ENCODE measurements at regions not wholly inside any gene's neighbourhood (a gene's known extent, or its start where the extent isn't known, plus 50 kb on each side); places are given as distances from the start of the nearest gene placed in this dataset.
"Not testable (repeated sequence)": the region's sequence is repeated elsewhere in the genome, so short reads cannot be mapped to it uniquely, and the experiment has no call there.

GRCh38 chr1:4135853-4136252 lies 235.8 kb upstream of the C1orf174 start:
- H3K36me3 Mint-ChIP-seq (ENCODE audit: insufficient read depth); H3K9me3 Mint-ChIP-seq; ATAC-seq; DNase-seq; H3K4me1 Mint-ChIP-seq (ENCODE audit: low read depth); H3K4me3 Mint-ChIP-seq: not testable (repeated sequence)
- peaks cover 14% of the 10 kb centered on the region for H3K27me3 Mint-ChIP-seq (ENCODE audit: low read depth)

- DNase-seq, result no peak
- no peak overlapping the region for H3K4me3 Mint-ChIP-seq
- H3K9me3 Mint-ChIP-seq, result peaks cover 9% of the 10 kb centered on the region
- H3K27me3 Mint-ChIP-seq (ENCODE audit: low read depth), result peaks cover 22% of the 10 kb centered on the region
- ATAC-seq, result no peak
- no peaks in the 10 kb centered on the region for H3K36me3 Mint-ChIP-seq (ENCODE audit: insufficient read depth)
- H3K4me1 Mint-ChIP-seq (ENCODE audit: low read depth), result no peaks in the 10 kb centered on the region
Measured at GRCh38 chr1:4137621-4138415, 237.7 kb upstream of the C1orf174 start.

GRCh38 chr1:4139646-4140045 lies 239.6 kb upstream of the C1orf174 start:
- Mint-ChIP-seq H3K9me3 (peaks cover 9% of the 10 kb centered on the region), H3K27me3 (ENCODE audit: low read depth) (peaks cover 26% of the 10 kb centered on the region), H3K4me3 (no peak overlapping the region), H3K4me1 (ENCODE audit: low read depth) (no peaks in the 10 kb centered on the region), H3K36me3 (ENCODE audit: insufficient read depth) (no peaks in the 10 kb centered on the region)
- DNase-seq, result no peak
- ATAC-seq, result no peak

- DNase-seq, result no peak
- H3K9me3 Mint-ChIP-seq, result peaks cover 9% of the 10 kb centered on the region
- H3K36me3 Mint-ChIP-seq (ENCODE audit: insufficient read depth), result no peaks in the 10 kb centered on the region
- no peaks in the 10 kb centered on the region for H3K4me1 Mint-ChIP-seq (ENCODE audit: low read depth)
- no peak overlapping the region for H3K4me3 Mint-ChIP-seq
- peaks cover 26% of the 10 kb centered on the region for H3K27me3 Mint-ChIP-seq (ENCODE audit: low read depth)
- no peak for ATAC-seq
Measured at GRCh38 chr1:4140241-4140640, 240.2 kb upstream of the C1orf174 start.

- no peak for ATAC-seq
- Mint-ChIP-seq H3K36me3 (ENCODE audit: insufficient read depth) (no peaks in the 10 kb centered on the region), H3K9me3 (peaks cover 5% of the 10 kb centered on the region), H3K4me1 (ENCODE audit: low read depth) (no peaks in the 10 kb centered on the region), H3K4me3 (no peak overlapping the region), H3K27me3 (ENCODE audit: low read depth) (peaks cover 26% of the 10 kb centered on the region)
- DNase-seq, result no peak
Measured at GRCh38 chr1:4140821-4141220, 240.7 kb upstream of the C1orf174 start.

GRCh38 chr1:4144349-4144971 lies 244.4 kb upstream of the C1orf174 start:
- Mint-ChIP-seq H3K27me3 (ENCODE audit: low read depth) (peaks cover 23% of the 10 kb centered on the region), H3K9me3 (no peaks in the 10 kb centered on the region), H3K36me3 (ENCODE audit: insufficient read depth) (no peaks in the 10 kb centered on the region), H3K4me3 (no peak overlapping the region), H3K4me1 (ENCODE audit: low read depth) (no peaks in the 10 kb centered on the region)
- ATAC-seq, result no peak
- no peak for DNase-seq

GRCh38 chr1:4146101-4146500 lies 246.0 kb upstream of the C1orf174 start:
- H3K27me3 Mint-ChIP-seq (ENCODE audit: low read depth), result peaks cover 16% of the 10 kb centered on the region
- DNase-seq (no peak), ATAC-seq (no peak)
- no peak overlapping the region for H3K4me3 Mint-ChIP-seq
- no peaks in the 10 kb centered on the region for H3K4me1 Mint-ChIP-seq (ENCODE audit: low read depth)
- H3K9me3 Mint-ChIP-seq, result no peaks in the 10 kb centered on the region
- H3K36me3 Mint-ChIP-seq (ENCODE audit: insufficient read depth), result no peaks in the 10 kb centered on the region

GRCh38 chr1:4146614-4147013 lies 246.5 kb upstream of the C1orf174 start:
- DNase-seq, result no peak
- peaks cover 13% of the 10 kb centered on the region for H3K27me3 Mint-ChIP-seq (ENCODE audit: low read depth)
- no peaks in the 10 kb centered on the region for H3K4me1 Mint-ChIP-seq (ENCODE audit: low read depth)
- H3K4me3 Mint-ChIP-seq, result no peak overlapping the region
- ATAC-seq, result no peak
- no peaks in the 10 kb centered on the region for H3K9me3 Mint-ChIP-seq
- H3K36me3 Mint-ChIP-seq (ENCODE audit: insufficient read depth), result no peaks in the 10 kb centered on the region

GRCh38 chr1:4147509-4147908 lies 247.4 kb upstream of the C1orf174 start:
- Mint-ChIP-seq H3K4me1 (ENCODE audit: low read depth) (no peaks in the 10 kb centered on the region), H3K9me3 (no peaks in the 10 kb centered on the region), H3K36me3 (ENCODE audit: insufficient read depth) (no peaks in the 10 kb centered on the region), H3K27me3 (ENCODE audit: low read depth) (peaks cover 9% of the 10 kb centered on the region), H3K4me3 (no peak overlapping the region)
- no peak for DNase-seq
- ATAC-seq, result no peak

- peaks cover 2% of the 10 kb centered on the region for H3K27me3 Mint-ChIP-seq (ENCODE audit: low read depth)
- H3K4me1 Mint-ChIP-seq (ENCODE audit: low read depth), result no peaks in the 10 kb centered on the region
- ATAC-seq, result no peak
- H3K9me3 Mint-ChIP-seq, result no peaks in the 10 kb centered on the region
- DNase-seq, result no peak
- no peak overlapping the region for H3K4me3 Mint-ChIP-seq
- no peaks in the 10 kb centered on the region for H3K36me3 Mint-ChIP-seq (ENCODE audit: insufficient read depth)
Measured at GRCh38 chr1:4149281-4149680, 249.2 kb upstream of the C1orf174 start.

GRCh38 chr1:4149831-4150230 lies 249.8 kb upstream of the C1orf174 start:
- no peak for ATAC-seq
- H3K9me3 Mint-ChIP-seq, result no peaks in the 10 kb centered on the region
- peaks cover 2% of the 10 kb centered on the region for H3K27me3 Mint-ChIP-seq (ENCODE audit: low read depth)
- no peaks in the 10 kb centered on the region for H3K4me1 Mint-ChIP-seq (ENCODE audit: low read depth)
- no peak for DNase-seq
- H3K4me3 Mint-ChIP-seq, result no peak overlapping the region
- no peaks in the 10 kb centered on the region for H3K36me3 Mint-ChIP-seq (ENCODE audit: insufficient read depth)

GRCh38 chr1:4150262-4150661 lies 250.2 kb upstream of the C1orf174 start:
- H3K4me1 Mint-ChIP-seq (ENCODE audit: low read depth), result no peaks in the 10 kb centered on the region
- H3K27me3 Mint-ChIP-seq (ENCODE audit: low read depth), result peaks cover 2% of the 10 kb centered on the region
- DNase-seq (no peak), ATAC-seq (no peak)
- no peak overlapping the region for H3K4me3 Mint-ChIP-seq
- H3K36me3 Mint-ChIP-seq (ENCODE audit: insufficient read depth), result no peaks in the 10 kb centered on the region
- no peaks in the 10 kb centered on the region for H3K9me3 Mint-ChIP-seq

- H3K36me3 Mint-ChIP-seq (ENCODE audit: insufficient read depth), result no peaks in the 10 kb centered on the region
- H3K27me3 Mint-ChIP-seq (ENCODE audit: low read depth), result peaks cover 2% of the 10 kb centered on the region
- no peaks in the 10 kb centered on the region for H3K4me1 Mint-ChIP-seq (ENCODE audit: low read depth)
- ATAC-seq, result no peak
- H3K9me3 Mint-ChIP-seq, result no peaks in the 10 kb centered on the region
- H3K4me3 Mint-ChIP-seq, result no peak overlapping the region
- DNase-seq, result no peak
Measured at GRCh38 chr1:4152266-4152665, 252.2 kb upstream of the C1orf174 start.

- DNase-seq, result no peak
- H3K36me3 Mint-ChIP-seq (ENCODE audit: insufficient read depth), result no peaks in the 10 kb centered on the region
- H3K4me3 Mint-ChIP-seq, result no peak overlapping the region
- no peaks in the 10 kb centered on the region for H3K9me3 Mint-ChIP-seq
- no peaks in the 10 kb centered on the region for H3K27me3 Mint-ChIP-seq (ENCODE audit: low read depth)
- H3K4me1 Mint-ChIP-seq (ENCODE audit: low read depth), result no peaks in the 10 kb centered on the region
- no peak for ATAC-seq
Measured at GRCh38 chr1:4153571-4153970, 253.5 kb upstream of the C1orf174 start.

- H3K4me1 Mint-ChIP-seq (ENCODE audit: low read depth), result no peaks in the 10 kb centered on the region
- H3K36me3 Mint-ChIP-seq (ENCODE audit: insufficient read depth), result no peaks in the 10 kb centered on the region
- no peaks in the 10 kb centered on the region for H3K9me3 Mint-ChIP-seq
- DNase-seq, result no peak
- peaks cover 2% of the 10 kb centered on the region for H3K27me3 Mint-ChIP-seq (ENCODE audit: low read depth)
- H3K4me3 Mint-ChIP-seq, result no peak overlapping the region
- no peak for ATAC-seq
Measured at GRCh38 chr1:4156241-4156973, 256.3 kb upstream of the C1orf174 start.
